ENCODE measurements at regions not wholly inside any gene's neighbourhood (a gene's known extent, or its start where the extent isn't known, plus 50 kb on each side); places are given as distances from the start of the nearest gene placed in this dataset.
A peak's percentile ranks its signal among the peaks of the same experiment; 100 is the strongest.

DNA sequence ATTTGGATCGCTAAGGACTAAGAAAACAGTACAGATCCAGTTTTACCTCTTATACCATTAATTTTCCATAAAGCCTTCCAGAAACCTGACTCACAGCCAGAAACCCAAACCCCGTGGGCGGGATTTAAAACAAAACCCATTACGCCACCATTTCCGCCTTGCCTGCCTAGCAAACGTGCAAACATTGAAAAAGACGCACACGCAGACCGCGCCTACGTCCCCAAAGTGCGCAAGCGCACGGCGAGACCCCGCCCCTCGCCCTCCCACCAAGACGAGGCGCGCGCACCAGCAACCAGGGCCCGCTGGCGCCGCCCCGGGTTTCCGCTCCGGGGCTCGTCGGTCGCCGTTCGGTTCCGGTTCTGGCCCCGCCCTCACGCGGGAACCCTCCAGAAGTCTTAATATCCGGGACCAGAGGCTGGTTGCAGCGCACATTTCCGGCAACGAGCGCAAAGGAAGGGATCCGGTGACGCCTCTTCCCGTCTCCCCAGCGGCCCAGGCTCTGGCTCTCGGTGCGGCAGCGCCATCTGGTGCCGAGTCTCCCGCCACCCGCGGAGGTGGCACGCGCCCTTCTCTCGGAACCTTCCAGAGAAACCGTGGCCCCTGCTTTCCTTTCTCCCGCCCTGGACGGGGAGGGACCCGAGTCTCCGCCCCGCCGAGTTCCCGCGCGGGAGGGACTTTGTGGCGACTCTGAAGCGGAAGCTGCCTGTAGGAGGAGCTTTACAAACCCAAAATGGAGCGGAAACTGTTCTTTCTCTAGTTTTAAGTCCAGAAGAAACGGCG lies 256.9 kb upstream of the STARD13 start:
- Histone ChIP-seq H3K27ac (ENCODE audit: low read depth, low read length) (peak overlapping the region; percentile 99), H3K9ac (ENCODE audit: low read depth, low read length) (peak overlapping the region; percentile 97), H3K36me3 (ENCODE audit: control insufficient read depth, insufficient read depth, low read length) (no peaks in the 10 kb centered on the region), H3K9me3 (ENCODE audit: control insufficient read depth, insufficient read depth, low read length) (no peaks in the 10 kb centered on the region), H3K4me3 (ENCODE audit: low read depth, low read length) (peak overlapping the region; percentile 79), H3K27me3 (ENCODE audit: control insufficient read depth, insufficient read depth, low read length) (no peaks in the 10 kb centered on the region), H3K4me1 (ENCODE audit: control insufficient read depth, insufficient read depth, low read length) (peaks cover 45% of the 10 kb centered on the region)

DNA sequence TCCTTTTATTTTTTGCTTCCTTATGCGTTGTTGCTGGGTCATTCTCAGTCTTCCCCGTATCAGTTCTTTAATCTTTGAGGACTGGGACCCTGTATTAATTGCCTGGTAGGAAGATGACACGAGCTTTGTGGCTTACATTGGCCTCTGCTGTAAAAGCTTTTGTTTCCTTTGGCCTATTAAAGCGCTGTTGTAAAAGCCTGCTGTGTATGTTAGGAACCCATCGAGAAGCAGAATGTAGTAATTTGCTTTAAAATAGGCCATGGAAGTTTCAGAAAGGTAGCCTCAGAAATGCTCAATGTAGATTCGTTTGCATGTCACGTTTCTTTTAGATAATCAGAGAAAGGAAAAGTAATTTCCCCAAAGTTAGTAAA lies 257.5 kb upstream of the STARD13 start:
- Histone ChIP-seq H3K9ac (ENCODE audit: low read depth, low read length) (peak overlapping the region; percentile 97), H3K4me3 (ENCODE audit: low read depth, low read length) (peak overlapping the region; percentile 79), H3K27ac (ENCODE audit: low read depth, low read length) (peak overlapping the region; percentile 99), H3K36me3 (ENCODE audit: control insufficient read depth, insufficient read depth, low read length) (no peaks in the 10 kb centered on the region), H3K9me3 (ENCODE audit: control insufficient read depth, insufficient read depth, low read length) (no peaks in the 10 kb centered on the region), H3K4me1 (ENCODE audit: control insufficient read depth, insufficient read depth, low read length) (peaks cover 39% of the 10 kb centered on the region), H3K27me3 (ENCODE audit: control insufficient read depth, insufficient read depth, low read length) (no peaks in the 10 kb centered on the region)

DNA sequence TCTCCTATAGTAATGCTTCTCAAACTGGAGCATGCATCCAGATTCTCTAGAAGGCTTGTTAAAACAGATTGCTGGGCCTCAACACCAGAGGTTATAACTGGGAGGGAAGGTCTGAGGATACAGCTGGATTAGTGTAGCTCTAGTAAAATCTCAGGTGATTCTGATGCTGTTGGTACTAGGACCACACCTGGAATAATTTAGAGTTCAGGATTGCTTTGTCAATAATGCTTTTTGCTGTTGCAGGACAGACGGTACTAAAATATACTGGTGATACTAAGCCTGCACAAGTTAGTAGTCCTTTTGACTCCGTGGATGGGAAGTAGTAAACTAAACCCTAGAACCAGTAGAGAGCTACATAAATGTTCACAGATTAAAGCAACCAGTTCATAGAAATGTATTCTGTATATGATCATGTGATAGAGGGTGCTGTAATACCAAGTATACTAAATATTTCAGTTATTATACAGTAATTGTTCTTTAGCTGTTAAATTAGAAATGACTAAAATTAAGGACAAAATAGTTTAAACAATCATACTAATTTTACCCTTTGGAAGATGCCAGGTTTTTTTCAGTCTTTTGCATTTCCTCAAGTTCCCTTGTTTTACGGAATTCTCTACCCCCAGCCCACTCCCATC lies 258.2 kb upstream of the STARD13 start:
- peak overlapping the region; percentile 99 for H3K27ac ChIP-seq (ENCODE audit: low read depth, low read length)
- peaks cover 35% of the 10 kb centered on the region for H3K4me1 ChIP-seq (ENCODE audit: control insufficient read depth, insufficient read depth, low read length)
- H3K9me3 ChIP-seq (ENCODE audit: control insufficient read depth, insufficient read depth, low read length): no peaks in the 10 kb centered on the region
- H3K9ac ChIP-seq (ENCODE audit: low read depth, low read length): peak overlapping the region; percentile 97
- H3K27me3 ChIP-seq (ENCODE audit: control insufficient read depth, insufficient read depth, low read length): no peaks in the 10 kb centered on the region
- no peaks in the 10 kb centered on the region for H3K36me3 ChIP-seq (ENCODE audit: control insufficient read depth, insufficient read depth, low read length)
- peak overlapping the region; percentile 79 for H3K4me3 ChIP-seq (ENCODE audit: low read depth, low read length)

DNA sequence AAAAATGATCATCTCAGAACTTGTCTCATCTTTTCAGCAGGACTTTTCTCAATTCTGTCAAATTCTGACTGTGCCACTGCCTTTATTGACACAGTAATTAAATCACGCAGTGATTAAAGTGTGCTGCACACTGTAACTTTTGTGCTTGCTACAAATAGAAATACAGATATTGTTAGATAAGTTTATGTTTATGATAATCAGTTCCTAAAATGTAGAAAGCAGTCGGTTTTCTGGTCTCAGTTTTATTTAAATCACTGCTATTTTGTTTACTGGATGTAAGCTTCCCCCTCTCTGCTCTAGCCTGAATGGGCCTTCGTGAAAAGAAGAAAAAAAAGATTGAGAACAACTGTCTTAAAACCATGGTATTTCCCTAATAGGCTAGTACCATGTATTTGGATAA lies 258.8 kb upstream of the STARD13 start:
- Histone ChIP-seq H3K27ac (ENCODE audit: low read depth, low read length) (peak overlapping the region; percentile 99), H3K27me3 (ENCODE audit: control insufficient read depth, insufficient read depth, low read length) (no peaks in the 10 kb centered on the region), H3K4me1 (ENCODE audit: control insufficient read depth, insufficient read depth, low read length) (peaks cover 35% of the 10 kb centered on the region)

DNA sequence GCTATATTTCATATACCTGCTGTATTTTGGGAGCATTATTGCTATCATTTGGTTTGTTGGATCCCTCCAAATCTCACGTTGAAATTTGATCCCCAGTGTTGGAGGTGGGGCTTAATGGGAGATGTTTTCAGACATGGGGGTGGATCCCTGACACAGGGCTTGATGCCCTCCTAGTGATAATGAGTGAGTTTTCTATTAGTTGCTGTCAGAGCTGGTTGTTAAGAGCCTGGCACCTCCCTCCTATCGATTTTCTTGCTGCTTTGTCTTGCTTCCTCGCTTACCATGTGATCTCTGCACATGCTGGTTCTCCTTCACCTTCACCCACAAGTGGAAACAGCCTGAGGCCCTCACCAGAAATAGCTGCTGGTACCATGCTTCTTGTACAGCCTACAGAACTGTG lies 259.9 kb upstream of the STARD13 start:
- Histone ChIP-seq H3K4me1 (ENCODE audit: control insufficient read depth, insufficient read depth, low read length) (peaks cover 35% of the 10 kb centered on the region), H3K36me3 (ENCODE audit: control insufficient read depth, insufficient read depth, low read length) (no peaks in the 10 kb centered on the region), H3K4me3 (ENCODE audit: low read depth, low read length) (no peak overlapping the region), H3K9me3 (ENCODE audit: control insufficient read depth, insufficient read depth, low read length) (no peaks in the 10 kb centered on the region), H3K27ac (ENCODE audit: low read depth, low read length) (no peak overlapping the region), H3K27me3 (ENCODE audit: control insufficient read depth, insufficient read depth, low read length) (no peaks in the 10 kb centered on the region), H3K9ac (ENCODE audit: low read depth, low read length) (no peak overlapping the region)

More for the DNA sequence above, 258.8 kb upstream of the STARD13 start:
- H3K9me3 ChIP-seq (ENCODE audit: control insufficient read depth, insufficient read depth, low read length): no peaks in the 10 kb centered on the region
- H3K9ac ChIP-seq (ENCODE audit: low read depth, low read length): no peak overlapping the region; the same call in 1 of the 2 replicates
- H3K4me3 ChIP-seq (ENCODE audit: low read depth, low read length): peak overlapping the region; percentile 79; the same call in 1 of the 2 replicates
- H3K36me3 ChIP-seq (ENCODE audit: control insufficient read depth, insufficient read depth, low read length): no peaks in the 10 kb centered on the region

DNA sequence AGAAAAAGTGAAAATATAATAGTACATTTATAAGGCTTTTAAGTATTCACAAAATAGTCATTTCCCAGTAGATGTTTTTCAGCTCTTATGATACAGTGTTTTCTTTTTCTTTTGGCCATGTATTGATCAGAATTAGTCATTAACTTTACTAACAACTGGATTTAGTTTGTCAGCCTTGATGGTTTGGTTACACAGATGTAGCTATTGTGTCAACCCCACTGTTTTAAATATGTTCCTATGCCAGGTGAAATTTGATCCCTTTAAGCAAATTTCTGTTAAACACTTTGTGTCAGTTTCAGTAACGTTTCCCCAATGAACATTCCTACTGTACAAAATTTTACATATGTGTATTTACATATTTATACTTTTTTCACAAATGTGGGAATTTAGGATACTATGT lies 261.5 kb upstream of the STARD13 start:
- Histone ChIP-seq H3K4me3 (ENCODE audit: low read depth, low read length) (no peak overlapping the region), H3K27me3 (ENCODE audit: control insufficient read depth, insufficient read depth, low read length) (no peaks in the 10 kb centered on the region), H3K27ac (ENCODE audit: low read depth, low read length) (no peak overlapping the region), H3K36me3 (ENCODE audit: control insufficient read depth, insufficient read depth, low read length) (no peaks in the 10 kb centered on the region), H3K9me3 (ENCODE audit: control insufficient read depth, insufficient read depth, low read length) (no peaks in the 10 kb centered on the region), H3K4me1 (ENCODE audit: control insufficient read depth, insufficient read depth, low read length) (peaks cover 27% of the 10 kb centered on the region), H3K9ac (ENCODE audit: low read depth, low read length) (no peak overlapping the region)

DNA sequence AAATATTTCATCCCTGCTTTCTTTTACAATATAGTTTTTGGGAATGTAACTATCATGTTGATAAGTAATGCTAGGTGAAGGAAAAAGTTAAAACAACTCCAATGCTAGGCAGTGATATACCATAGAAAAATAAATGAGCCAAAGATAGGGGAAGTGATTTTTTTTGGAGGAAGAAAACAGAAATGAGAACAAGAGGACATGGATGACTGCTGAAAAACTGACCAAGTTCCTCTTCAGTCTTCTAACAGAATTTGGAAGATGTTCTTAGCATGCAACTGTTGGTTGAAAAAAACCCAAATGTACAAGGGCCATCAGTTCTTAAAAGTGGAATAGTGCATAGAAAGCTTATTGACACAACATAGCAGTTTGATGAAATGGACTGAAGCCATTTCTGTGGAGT lies 262.5 kb upstream of the STARD13 start:
- Histone ChIP-seq H3K27me3 (ENCODE audit: control insufficient read depth, insufficient read depth, low read length) (no peaks in the 10 kb centered on the region), H3K4me1 (ENCODE audit: control insufficient read depth, insufficient read depth, low read length) (peaks cover 27% of the 10 kb centered on the region), H3K9ac (ENCODE audit: low read depth, low read length) (no peak overlapping the region), H3K36me3 (ENCODE audit: control insufficient read depth, insufficient read depth, low read length) (no peaks in the 10 kb centered on the region), H3K9me3 (ENCODE audit: control insufficient read depth, insufficient read depth, low read length) (no peaks in the 10 kb centered on the region), H3K27ac (ENCODE audit: low read depth, low read length) (no peak overlapping the region), H3K4me3 (ENCODE audit: low read depth, low read length) (no peak overlapping the region)

DNA sequence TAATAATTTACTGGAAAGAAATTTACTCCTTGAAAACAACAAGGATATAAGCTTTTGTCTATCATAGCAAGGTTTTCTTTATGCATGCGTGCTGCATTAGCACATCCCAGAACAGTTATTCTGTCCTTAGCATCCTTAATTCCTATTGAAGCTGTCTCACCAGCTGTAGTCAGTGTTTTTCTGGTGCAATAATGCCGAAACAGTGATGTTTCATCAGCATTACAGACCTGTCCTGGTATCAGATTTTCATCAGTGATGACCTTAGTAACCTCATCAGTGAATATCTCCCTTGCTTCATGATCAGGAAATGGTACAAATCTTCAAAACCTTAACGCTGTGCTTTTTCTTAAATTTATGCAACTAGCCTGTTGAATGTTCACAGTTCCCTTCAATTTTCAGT lies 264.7 kb upstream of the STARD13 start:
- H3K4me1 ChIP-seq (ENCODE audit: control insufficient read depth, insufficient read depth, low read length): peaks cover 18% of the 10 kb centered on the region

DNA sequence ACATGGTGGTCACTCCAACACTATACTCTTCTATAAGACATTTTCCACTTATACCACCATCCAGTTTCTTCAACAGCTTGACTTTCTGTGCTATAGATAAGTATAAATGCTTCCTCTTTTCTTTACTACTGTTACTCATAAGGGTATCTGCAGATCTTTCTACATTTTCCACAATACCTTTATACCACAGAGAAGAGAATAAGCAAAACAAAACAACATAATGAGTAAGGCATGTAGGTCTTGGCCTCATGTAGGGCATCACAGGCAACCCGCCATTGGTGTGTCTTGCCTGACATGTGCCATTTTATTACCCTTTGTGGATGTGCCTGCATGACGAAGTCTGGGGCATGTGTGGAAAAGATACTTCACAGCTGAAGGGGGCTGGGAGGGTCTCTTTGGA lies 265.3 kb upstream of the STARD13 start:
- H3K9ac ChIP-seq (ENCODE audit: low read depth, low read length): no peak overlapping the region
- H3K27ac ChIP-seq (ENCODE audit: low read depth, low read length): no peak overlapping the region
- no peaks in the 10 kb centered on the region for H3K9me3 ChIP-seq (ENCODE audit: control insufficient read depth, insufficient read depth, low read length)
- no peak overlapping the region for H3K4me3 ChIP-seq (ENCODE audit: low read depth, low read length)
- no peaks in the 10 kb centered on the region for H3K36me3 ChIP-seq (ENCODE audit: control insufficient read depth, insufficient read depth, low read length)
- peaks cover 16% of the 10 kb centered on the region for H3K4me1 ChIP-seq (ENCODE audit: control insufficient read depth, insufficient read depth, low read length)
- H3K27me3 ChIP-seq (ENCODE audit: control insufficient read depth, insufficient read depth, low read length): no peaks in the 10 kb centered on the region

More for the DNA sequence above, 264.7 kb upstream of the STARD13 start:
- H3K9me3 ChIP-seq (ENCODE audit: control insufficient read depth, insufficient read depth, low read length): no peaks in the 10 kb centered on the region
- H3K27me3 ChIP-seq (ENCODE audit: control insufficient read depth, insufficient read depth, low read length): no peaks in the 10 kb centered on the region
- no peak overlapping the region for H3K4me3 ChIP-seq (ENCODE audit: low read depth, low read length)
- no peak overlapping the region for H3K27ac ChIP-seq (ENCODE audit: low read depth, low read length)
- H3K9ac ChIP-seq (ENCODE audit: low read depth, low read length): no peak overlapping the region
- H3K36me3 ChIP-seq (ENCODE audit: control insufficient read depth, insufficient read depth, low read length): no peaks in the 10 kb centered on the region

DNA sequence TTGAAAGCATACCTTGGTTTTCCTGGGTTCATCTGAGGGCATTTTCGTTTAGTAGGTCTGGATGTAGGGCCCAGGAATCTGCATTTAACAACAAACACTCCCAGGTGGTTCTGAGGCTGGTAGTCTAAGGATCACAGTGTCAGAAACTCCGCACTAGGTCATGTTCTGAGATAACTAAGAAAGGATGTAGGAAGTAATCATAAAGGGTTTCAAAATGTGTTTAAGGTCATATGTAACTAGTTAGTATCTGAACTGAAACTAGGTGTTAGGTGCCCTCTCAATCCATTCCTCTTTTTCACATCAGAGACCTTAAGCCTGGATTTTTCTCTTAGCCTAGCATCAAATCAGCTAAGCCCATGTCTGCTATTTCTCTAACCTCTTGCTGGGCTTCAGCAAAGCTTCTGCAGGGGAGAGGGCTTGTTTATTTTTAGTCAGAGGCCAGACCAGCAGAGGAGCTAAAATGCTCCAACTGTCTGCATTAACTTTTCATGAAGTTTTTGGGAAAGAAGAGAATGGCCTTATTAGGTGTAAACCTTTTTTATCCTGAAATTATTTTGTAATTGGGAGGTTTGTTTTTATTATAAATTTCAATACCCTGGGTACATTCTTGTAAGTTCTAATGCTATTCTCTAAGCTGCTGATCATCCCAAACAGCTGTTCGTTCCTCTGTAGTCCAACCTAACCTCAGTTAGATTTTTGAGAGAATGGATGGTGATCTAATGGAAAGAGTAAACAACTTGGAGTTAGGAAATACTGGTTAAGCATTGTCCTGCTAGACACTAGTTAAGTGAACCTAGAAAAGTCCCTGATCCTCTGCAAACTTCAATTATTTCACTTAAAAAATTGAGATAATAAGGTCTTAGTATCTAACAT lies 262.8 kb upstream of the RFC3 start:
- no peaks in the 10 kb centered on the region for H3K9me3 ChIP-seq (ENCODE audit: control insufficient read depth, insufficient read depth, low read length)
- peaks cover 10% of the 10 kb centered on the region for H3K4me1 ChIP-seq (ENCODE audit: control insufficient read depth, insufficient read depth, low read length)
- H3K9ac ChIP-seq (ENCODE audit: low read depth, low read length): no peak overlapping the region
- H3K36me3 ChIP-seq (ENCODE audit: control insufficient read depth, insufficient read depth, low read length): no peaks in the 10 kb centered on the region
- H3K27ac ChIP-seq (ENCODE audit: low read depth, low read length): peak overlapping the region; percentile 6
- H3K4me3 ChIP-seq (ENCODE audit: low read depth, low read length): no peak overlapping the region
- H3K27me3 ChIP-seq (ENCODE audit: control insufficient read depth, insufficient read depth, low read length): no peaks in the 10 kb centered on the region

DNA sequence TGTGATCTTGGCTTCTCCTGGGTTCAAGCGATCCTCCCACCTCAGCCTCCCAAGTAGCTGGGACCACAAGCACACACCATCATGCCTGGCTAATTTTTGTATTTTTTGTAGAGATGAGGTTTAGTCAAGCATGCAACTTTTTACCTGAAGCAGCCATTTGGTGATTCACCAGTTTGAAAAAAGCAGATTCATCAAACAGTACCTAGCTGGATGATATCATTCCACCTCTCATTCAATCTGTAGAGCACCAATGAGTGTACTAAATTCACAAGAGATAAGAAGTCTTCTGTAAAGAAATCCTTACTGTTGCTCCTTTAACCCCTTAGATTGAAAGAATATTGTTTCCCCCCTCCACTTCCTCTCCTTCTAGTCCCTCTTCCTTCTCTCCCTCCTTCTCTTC lies 261.1 kb upstream of the RFC3 start:
- H3K4me3 ChIP-seq (ENCODE audit: low read depth, low read length): no peak overlapping the region
- no peak overlapping the region for H3K9ac ChIP-seq (ENCODE audit: low read depth, low read length)
- no peaks in the 10 kb centered on the region for H3K36me3 ChIP-seq (ENCODE audit: control insufficient read depth, insufficient read depth, low read length)
- peaks cover 16% of the 10 kb centered on the region for H3K4me1 ChIP-seq (ENCODE audit: control insufficient read depth, insufficient read depth, low read length)
- H3K27ac ChIP-seq (ENCODE audit: low read depth, low read length): no peak overlapping the region
- no peaks in the 10 kb centered on the region for H3K9me3 ChIP-seq (ENCODE audit: control insufficient read depth, insufficient read depth, low read length)
- H3K27me3 ChIP-seq (ENCODE audit: control insufficient read depth, insufficient read depth, low read length): no peaks in the 10 kb centered on the region

All from HUES48 (cell line).